ENCODE measurements at regions not wholly inside any gene's neighbourhood (a gene's known extent, or its start where the extent isn't known, plus 50 kb on each side); places are given as distances from the start of the nearest gene placed in this dataset.

- peaks cover 0 to 5% (median 0%) of the 10 kb centered on the region in 3 donors for H3K9me3 ChIP-seq (ENCODE audit: control extremely low read depth in 1 of 3, control insufficient read depth in 2 of 3, insufficient read depth in 1 of 3, low read length in 2 of 3)
- Mint-ChIP-seq H3K4me1 (peaks cover 13% of the 10 kb centered on the region), H3K27ac (no peak overlapping the region), H3K9me3 (ENCODE audit: insufficient read depth) (no peaks in the 10 kb centered on the region), H3K27me3 (no peaks in the 10 kb centered on the region), H3K4me3 (no peak overlapping the region)
- H3K9ac ChIP-seq (ENCODE audit: low read length): no peak overlapping the region
- TF ChIP-seq CTCF (IDR thresholded peaks at IDR 0.05) (no peak), EZH2 (IDR thresholded peaks at IDR 0.05; ENCODE audit: borderline replicate concordance, insufficient read depth, low read depth, low read length, poor library complexity, severe bottlenecking) (no peak)
- 43% methylated on average over 1 of the region's 1 CpG for WGBS (ENCODE audit: insufficient coverage)
- H3K27me3 ChIP-seq (replicated peaks in 1 of 4; ENCODE audit: control extremely low read depth in 1 of 4, control insufficient read depth in 3 of 4, insufficient read depth in 4 of 4, low read length in 3 of 4): no peaks in the 10 kb centered on the region
- no peak overlapping the region for H3K4me3 ChIP-seq (ENCODE audit: control extremely low read depth in 1 of 5, extremely low read depth in 1 of 5, insufficient read depth in 1 of 5, low read depth in 2 of 5, low read length in 4 of 5)
- DNase-seq (no peak), ATAC-seq (ENCODE audit: low read depth) (no peak)
- H4K20me1 ChIP-seq (ENCODE audit: control insufficient read depth, insufficient read depth, low read length, poor library complexity, severe bottlenecking): no peaks in the 10 kb centered on the region
- H3K79me2 ChIP-seq (ENCODE audit: control insufficient read depth, insufficient read depth, low read length): no peaks in the 10 kb centered on the region
- H3K4me2 ChIP-seq (replicated peaks; ENCODE audit: low read depth, low read length, poor library complexity, severe bottlenecking): no peak overlapping the region
- ChIA-PET CTCF (no interaction called here), POLR2A (no interaction called here)
- intact Hi-C loops (cut with micrococcal nuclease): no loop called here
- no peak overlapping the region for H2AFZ ChIP-seq (ENCODE audit: insufficient read depth, low read depth, low read length, poor library complexity, severe bottlenecking)
- peaks cover 8% of the 10 kb centered on the region in 2 donors for H3K4me1 ChIP-seq (ENCODE audit: control insufficient read depth in 2 of 2, insufficient read depth in 2 of 2, low read length in 2 of 2)
- no peaks in the 10 kb centered on the region for H3K36me3 ChIP-seq (replicated peaks in 1 of 2; ENCODE audit: control extremely low read depth in 1 of 2, control insufficient read depth in 1 of 2, extremely low read depth in 1 of 2, insufficient read depth in 2 of 2, low read length in 1 of 2)
- H3K27ac ChIP-seq (ENCODE audit: low read length in 2 of 2): no peak overlapping the region
Measured at GRCh38 chr9:107862323-107862722, 372.8 kb upstream of the KLF4 start.

- Histone ChIP-seq H2AFZ (ENCODE audit: insufficient read depth, low read depth, low read length, poor library complexity, severe bottlenecking) (no peak overlapping the region), H3K27me3 (replicated peaks in 1 of 4; ENCODE audit: control extremely low read depth in 1 of 4, control insufficient read depth in 3 of 4, insufficient read depth in 4 of 4, low read length in 3 of 4) (no peaks in the 10 kb centered on the region), H3K4me2 (replicated peaks; ENCODE audit: low read depth, low read length, poor library complexity, severe bottlenecking) (no peak overlapping the region), H3K79me2 (ENCODE audit: control insufficient read depth, insufficient read depth, low read length) (no peaks in the 10 kb centered on the region), H3K27ac (ENCODE audit: low read length in 2 of 2) (no peak overlapping the region), H3K4me3 (ENCODE audit: control extremely low read depth in 1 of 5, extremely low read depth in 1 of 5, insufficient read depth in 1 of 5, low read depth in 2 of 5, low read length in 4 of 5) (no peak overlapping the region), H3K4me1 (ENCODE audit: control insufficient read depth in 2 of 2, insufficient read depth in 2 of 2, low read length in 2 of 2) (no peaks in the 10 kb centered on the region), H3K9me3 (ENCODE audit: control extremely low read depth in 1 of 3, control insufficient read depth in 2 of 3, insufficient read depth in 1 of 3, low read length in 2 of 3) (peaks cover 0 to 10% (median 2%) of the 10 kb centered on the region in 3 donors), H3K36me3 (replicated peaks in 1 of 2; ENCODE audit: control extremely low read depth in 1 of 2, control insufficient read depth in 1 of 2, extremely low read depth in 1 of 2, insufficient read depth in 2 of 2, low read length in 1 of 2) (no peaks in the 10 kb centered on the region), H3K9ac (ENCODE audit: low read length) (no peak overlapping the region), H4K20me1 (ENCODE audit: control insufficient read depth, insufficient read depth, low read length, poor library complexity, severe bottlenecking) (no peaks in the 10 kb centered on the region)
- ChIA-PET POLR2A (no interaction called here), CTCF (no interaction called here)
- Mint-ChIP-seq H3K27me3 (no peaks in the 10 kb centered on the region), H3K9me3 (ENCODE audit: insufficient read depth) (no peaks in the 10 kb centered on the region), H3K4me3 (no peak overlapping the region), H3K27ac (no peak overlapping the region), H3K4me1 (peaks cover 4% of the 10 kb centered on the region)
- 100% methylated on average over 2 of the region's 3 CpGs for whole genome bisulfite sequencing (ENCODE audit: insufficient coverage)
- ATAC-seq (ENCODE audit: low read depth): no peak
- no peak for TF ChIP-seq EZH2 (IDR thresholded peaks at IDR 0.05; ENCODE audit: borderline replicate concordance, insufficient read depth, low read depth, low read length, poor library complexity, severe bottlenecking)
- no peak for TF ChIP-seq CTCF (IDR thresholded peaks at IDR 0.05)
- intact Hi-C loops (cut with micrococcal nuclease): no loop called here
- no peak for DNase-seq
Measured at GRCh38 chr9:107861075-107861474, 371.5 kb upstream of the KLF4 start.

Measured in B cell (primary cell).